Prostate gland (tissue), 2 donors: ENCODE measurements at regions not wholly inside any gene's neighbourhood (a gene's known extent, or its start where the extent isn't known, plus 50 kb on each side); places are given as distances from the start of the nearest gene placed in this dataset.

Source experiments
- CTCF ChIP-seq, 4 experiments: fragments of 200-600 bp in 2 of 4; fragments of 450-650 bp in 2 of 4; sonication (generic) in 2 of 4; IDR thresholded peaks; 1 replicate in 3 of 4; 2 replicates in 1 of 4; pipeline ENCODE4 v1.5.1; 2016 to 2019; ENCODE audit warnings: antibody characterized with exemption in 4 of 4, mild to moderate bottlenecking in 2 of 4, moderate library complexity in 2 of 4
- POLR2AphosphoS5 ChIP-seq: sonication (generic); formaldehyde crosslinking; IDR thresholded peaks from one replicate; pipeline ENCODE4 v1.6.1; 2017; ENCODE audit warnings: antibody characterized with exemption

- no peak for TF ChIP-seq CTCF (IDR thresholded peaks at IDR 0.05)
- TF ChIP-seq POLR2AphosphoS5, result no peak
These were observed 648.9 kb upstream of the KLF4 start for GRCh38 chr9:108138516-108138915.
